ENCODE measurements at regions not wholly inside any gene's neighbourhood (a gene's known extent, or its start where the extent isn't known, plus 50 kb on each side); places are given as distances from the start of the nearest gene placed in this dataset.
"Not testable (repeated sequence)": the region's sequence is repeated elsewhere in the genome, so short reads cannot be mapped to it uniquely, and the experiment has no call there.

GRCh38 chr1:157370698-157371097, 181.6 kb downstream of the FCRL5 start:
- TF ChIP-seq CTCF (IDR thresholded peaks at IDR 0.05; ENCODE audit: extremely low read depth, missing control alignments): no peak
- no peak for DNase-seq (ENCODE audit: low spot score)

DNA sequence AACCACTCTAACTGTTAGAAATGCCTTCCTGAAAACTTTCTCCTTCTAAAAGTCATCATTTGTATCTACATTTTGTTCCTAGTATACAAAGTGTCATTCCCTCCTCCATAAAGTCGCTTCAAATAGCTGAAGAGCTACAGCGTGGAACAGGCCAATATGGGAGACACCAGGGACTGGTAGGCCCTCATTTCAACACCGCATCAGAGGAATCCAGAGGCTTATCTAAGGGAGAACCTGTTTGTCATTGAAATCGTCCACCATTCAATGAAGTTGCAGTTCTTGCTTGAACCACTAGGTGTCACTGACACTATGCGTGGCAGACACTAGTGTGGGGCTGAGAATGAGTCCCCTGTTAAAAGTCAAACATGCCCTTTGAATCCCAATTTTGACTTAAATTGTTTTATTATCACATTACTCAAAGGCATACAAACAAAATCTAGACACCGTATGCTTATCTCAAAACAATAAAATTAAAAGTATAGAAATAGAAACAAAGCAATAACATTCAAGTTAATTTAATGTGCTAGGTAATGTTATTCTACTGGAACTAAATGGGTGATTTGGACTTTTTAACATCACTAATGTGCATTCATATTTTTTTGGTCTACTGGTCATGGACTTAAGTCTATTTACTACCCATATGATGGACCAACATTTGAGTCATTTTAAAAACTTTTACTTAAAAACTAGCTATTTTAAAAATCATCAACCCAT, 182.3 kb downstream of the FCRL5 start:
- peak; percentile 44 for DNase-seq (ENCODE audit: low spot score)
- peak; percentile 57 for TF ChIP-seq CTCF (IDR thresholded peaks at IDR 0.05; ENCODE audit: extremely low read depth, missing control alignments)

DNA sequence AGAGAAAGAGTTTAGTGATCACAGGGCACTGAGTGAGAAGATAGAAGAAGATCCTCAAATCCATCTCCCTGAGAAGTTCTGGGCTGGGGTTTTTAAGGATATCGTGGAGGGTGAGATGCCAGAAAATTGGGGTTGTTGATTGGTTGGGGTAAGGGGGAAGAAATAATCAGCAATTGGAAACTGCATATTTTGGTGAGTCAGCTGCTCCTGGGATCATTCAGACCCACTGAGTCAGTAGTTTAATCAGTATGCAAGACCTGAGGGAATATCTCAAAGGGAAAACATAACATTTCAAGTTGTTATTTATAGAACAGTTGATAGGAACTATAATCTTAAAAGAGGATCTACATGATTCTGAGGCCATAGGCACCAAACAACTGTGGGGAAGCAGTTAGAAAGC, 183.4 kb downstream of the FCRL5 start:
- not testable (repeated sequence) for DNase-seq (ENCODE audit: low spot score)

DNA sequence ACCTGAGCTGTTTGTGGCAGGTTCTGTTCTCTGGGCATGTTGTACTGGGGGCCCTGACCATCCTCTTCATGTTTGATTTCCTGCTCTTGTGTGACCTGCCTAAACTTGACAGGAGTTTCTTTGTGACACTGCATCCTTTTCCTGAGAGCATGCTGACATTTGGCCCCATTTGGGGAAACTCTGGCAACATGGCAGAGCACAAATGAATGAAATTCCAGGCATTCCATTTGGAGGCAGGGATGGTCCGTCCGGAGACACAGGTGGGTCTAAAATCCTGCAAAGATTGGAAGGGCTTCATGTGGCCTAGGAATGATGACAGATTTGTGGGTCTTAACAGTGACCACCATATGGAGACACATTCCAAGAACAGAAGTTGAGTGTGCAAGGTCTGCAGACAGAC, 184.0 kb downstream of the FCRL5 start:
- DNase-seq (ENCODE audit: low spot score): no peak
- TF ChIP-seq CTCF (IDR thresholded peaks at IDR 0.05; ENCODE audit: extremely low read depth, missing control alignments): no peak

DNA sequence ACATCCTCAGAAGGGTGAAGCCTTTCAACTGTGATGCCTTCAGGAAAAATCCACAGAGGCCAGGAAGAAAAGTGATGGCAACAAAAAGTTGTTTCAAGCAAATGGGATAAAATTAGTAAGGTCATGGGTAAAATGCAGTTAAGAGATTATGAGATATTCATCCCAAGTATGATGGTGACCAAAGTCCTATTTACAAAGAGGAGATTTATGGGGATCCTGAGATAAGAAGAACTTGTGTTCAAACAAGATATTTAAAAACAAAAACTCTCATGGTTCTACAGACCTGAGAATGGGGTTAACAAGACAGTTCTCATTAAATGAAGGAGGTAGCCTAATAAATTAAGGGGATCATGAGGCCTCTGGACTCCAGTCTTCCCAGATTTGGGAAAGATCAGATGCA, 184.4 kb downstream of the FCRL5 start:
- no peak for TF ChIP-seq CTCF (IDR thresholded peaks at IDR 0.05; ENCODE audit: extremely low read depth, missing control alignments)

GRCh38 chr1:157367091-157367739, 185.1 kb downstream of the FCRL5 start:
- no peak for TF ChIP-seq CTCF (IDR thresholded peaks at IDR 0.05; ENCODE audit: extremely low read depth, missing control alignments)
- DNase-seq (ENCODE audit: low spot score): no peak

More for the DNA sequence above, 184.4 kb downstream of the FCRL5 start:
- DNase-seq (ENCODE audit: low spot score): no peak

DNA sequence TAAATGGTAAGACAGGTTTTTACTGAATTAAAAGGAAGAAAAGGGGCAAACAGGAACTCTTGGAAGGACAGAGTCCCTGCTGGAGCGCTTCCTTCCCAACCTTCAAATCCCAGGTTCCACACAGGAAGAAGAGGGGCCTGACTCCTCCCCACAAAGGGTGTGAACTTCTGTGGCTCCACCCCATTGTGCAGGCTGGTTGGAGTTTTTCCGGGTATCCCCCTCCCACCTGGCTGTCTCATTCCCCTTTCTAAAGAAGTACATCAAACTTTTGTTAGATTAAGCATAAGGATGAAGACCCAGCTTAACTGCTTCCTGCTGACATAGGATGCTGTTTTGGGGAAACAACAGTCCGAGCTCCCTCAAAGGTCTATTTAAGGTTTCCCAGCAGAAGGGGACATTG, 187.7 kb downstream of the FCRL5 start:
- no peak for TF ChIP-seq CTCF (IDR thresholded peaks at IDR 0.05; ENCODE audit: extremely low read depth, missing control alignments)
- DNase-seq (ENCODE audit: low spot score): no peak

Measured in GM20000 (cell line).